ENCODE measurements at regions not wholly inside any gene's neighbourhood (a gene's known extent, or its start where the extent isn't known, plus 50 kb on each side); places are given as distances from the start of the nearest gene placed in this dataset.
"Not testable (repeated sequence)": the region's sequence is repeated elsewhere in the genome, so short reads cannot be mapped to it uniquely, and the experiment has no call there.

DNA sequence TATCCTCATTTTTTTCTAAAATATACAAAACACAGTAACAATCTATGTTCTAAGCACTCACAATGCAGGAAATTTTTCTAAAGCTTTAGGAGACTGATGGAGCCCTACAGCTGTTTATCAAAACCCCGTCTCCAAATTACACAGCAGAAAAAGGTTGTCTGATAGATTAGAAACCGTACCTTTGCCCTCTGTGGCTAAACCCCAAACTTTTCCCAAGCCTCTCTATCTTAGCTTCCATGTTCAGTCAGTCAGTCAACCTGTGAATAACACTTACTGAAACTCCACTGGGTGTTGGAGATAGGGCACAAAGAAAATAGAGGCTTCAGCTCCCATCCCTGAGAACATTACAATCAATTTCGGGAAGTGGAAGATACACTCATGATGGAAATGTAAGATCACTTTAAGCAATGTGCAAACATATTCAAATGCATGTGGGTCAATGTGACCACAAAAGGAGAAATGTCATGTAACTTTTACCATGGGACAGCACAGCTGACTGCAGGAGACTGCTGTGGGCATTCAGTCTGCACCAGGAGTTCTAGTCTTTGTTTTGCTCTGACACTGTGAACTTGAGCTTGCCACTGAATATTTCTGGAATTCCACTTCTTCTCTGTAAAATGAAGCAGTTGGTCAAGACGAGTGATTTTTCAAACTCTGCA, 279.5 kb upstream of the PIK3R1 start:
- CTCF ChIA-PET, result no interaction called here
- no peak overlapping the region for H3K27ac Mint-ChIP-seq (ENCODE audit: unreplicated experiment)
- no peaks in the 10 kb centered on the region for H3K4me1 Mint-ChIP-seq (ENCODE audit: low read depth, unreplicated experiment)
- H3K9me3 Mint-ChIP-seq (ENCODE audit: low read depth, unreplicated experiment), result peaks cover 2% of the 10 kb centered on the region
- no TSS peak for BruUV-seq (replicated peaks)
- no peak for DNase-seq
- intact Hi-C loops (cut with micrococcal nuclease; ENCODE audit: unreplicated experiment), result no loop called here
- no peak for TF ChIP-seq CTCF (IDR thresholded peaks at IDR 0.05; ENCODE audit: unreplicated experiment)
- H3K4me3 Mint-ChIP-seq (ENCODE audit: low read depth, unreplicated experiment), result no peak overlapping the region
- no peaks in the 10 kb centered on the region for H3K27me3 Mint-ChIP-seq (ENCODE audit: unreplicated experiment)
- H3K36me3 Mint-ChIP-seq (ENCODE audit: insufficient read depth, unreplicated experiment), result no peaks in the 10 kb centered on the region

- no peak overlapping the region for H3K27ac Mint-ChIP-seq (ENCODE audit: unreplicated experiment)
- no peak for DNase-seq
- CTCF ChIA-PET, result no interaction called here
- TF ChIP-seq CTCF (IDR thresholded peaks at IDR 0.05; ENCODE audit: unreplicated experiment), result no peak
- H3K4me3 Mint-ChIP-seq (ENCODE audit: low read depth, unreplicated experiment), result no peak overlapping the region
- no TSS peak for BruUV-seq (replicated peaks)
- no peaks in the 10 kb centered on the region for H3K27me3 Mint-ChIP-seq (ENCODE audit: unreplicated experiment)
- no peaks in the 10 kb centered on the region for H3K4me1 Mint-ChIP-seq (ENCODE audit: low read depth, unreplicated experiment)
- intact Hi-C loops (cut with micrococcal nuclease; ENCODE audit: unreplicated experiment), result no loop called here
- H3K36me3 Mint-ChIP-seq (ENCODE audit: insufficient read depth, unreplicated experiment), result no peaks in the 10 kb centered on the region
- H3K9me3 Mint-ChIP-seq (ENCODE audit: low read depth, unreplicated experiment), result peaks cover 2% of the 10 kb centered on the region
Observed at GRCh38 chr5:67934976-67935375, 280.6 kb upstream of the PIK3R1 start.

DNA sequence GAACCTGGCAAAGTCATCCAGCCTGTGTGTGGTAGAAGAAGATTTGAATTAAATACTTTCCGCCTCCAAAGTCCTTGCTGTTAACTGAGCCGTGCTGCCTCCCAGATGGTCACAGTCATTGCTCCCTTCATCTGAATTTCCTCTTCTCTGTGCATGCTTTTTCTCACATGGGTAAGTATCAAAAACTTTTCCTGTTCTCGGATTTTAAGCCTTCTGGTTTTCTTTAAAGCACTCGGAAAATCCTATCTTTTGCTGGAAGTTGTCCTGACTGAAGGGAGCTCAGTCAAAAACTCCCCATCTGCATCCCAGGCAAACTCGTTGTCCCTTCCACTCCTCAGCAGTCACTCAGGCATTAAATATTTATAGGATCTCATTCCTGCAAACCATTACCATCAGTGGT, 290.0 kb upstream of the PIK3R1 start:
- no peaks in the 10 kb centered on the region for H3K4me1 Mint-ChIP-seq (ENCODE audit: low read depth, unreplicated experiment)
- H3K4me3 Mint-ChIP-seq (ENCODE audit: low read depth, unreplicated experiment), result no peak overlapping the region
- no peaks in the 10 kb centered on the region for H3K27me3 Mint-ChIP-seq (ENCODE audit: unreplicated experiment)
- H3K9me3 Mint-ChIP-seq (ENCODE audit: low read depth, unreplicated experiment), result no peaks in the 10 kb centered on the region
- no peaks in the 10 kb centered on the region for H3K36me3 Mint-ChIP-seq (ENCODE audit: insufficient read depth, unreplicated experiment)
- intact Hi-C loops (cut with micrococcal nuclease; ENCODE audit: unreplicated experiment), result no loop called here
- no TSS peak for BruUV-seq (replicated peaks)
- no peak for DNase-seq
- no peak for TF ChIP-seq CTCF (IDR thresholded peaks at IDR 0.05; ENCODE audit: unreplicated experiment)
- CTCF ChIA-PET, result no interaction called here
- H3K27ac Mint-ChIP-seq (ENCODE audit: unreplicated experiment), result no peak overlapping the region

- TF ChIP-seq CTCF (IDR thresholded peaks at IDR 0.05; ENCODE audit: unreplicated experiment), result no peak
- no peaks in the 10 kb centered on the region for H3K36me3 Mint-ChIP-seq (ENCODE audit: insufficient read depth, unreplicated experiment)
- intact Hi-C loops (cut with micrococcal nuclease; ENCODE audit: unreplicated experiment), result no loop called here
- no peak overlapping the region for H3K27ac Mint-ChIP-seq (ENCODE audit: unreplicated experiment)
- H3K9me3 Mint-ChIP-seq (ENCODE audit: low read depth, unreplicated experiment), result peaks cover 5% of the 10 kb centered on the region
- H3K27me3 Mint-ChIP-seq (ENCODE audit: unreplicated experiment), result no peaks in the 10 kb centered on the region
- no peaks in the 10 kb centered on the region for H3K4me1 Mint-ChIP-seq (ENCODE audit: low read depth, unreplicated experiment)
- no peak for DNase-seq
- no TSS peak for BruUV-seq (replicated peaks)
- H3K4me3 Mint-ChIP-seq (ENCODE audit: low read depth, unreplicated experiment), result no peak overlapping the region
- CTCF ChIA-PET, result no interaction called here
Observed at GRCh38 chr5:67921004-67921601, 294.5 kb upstream of the PIK3R1 start.

DNA sequence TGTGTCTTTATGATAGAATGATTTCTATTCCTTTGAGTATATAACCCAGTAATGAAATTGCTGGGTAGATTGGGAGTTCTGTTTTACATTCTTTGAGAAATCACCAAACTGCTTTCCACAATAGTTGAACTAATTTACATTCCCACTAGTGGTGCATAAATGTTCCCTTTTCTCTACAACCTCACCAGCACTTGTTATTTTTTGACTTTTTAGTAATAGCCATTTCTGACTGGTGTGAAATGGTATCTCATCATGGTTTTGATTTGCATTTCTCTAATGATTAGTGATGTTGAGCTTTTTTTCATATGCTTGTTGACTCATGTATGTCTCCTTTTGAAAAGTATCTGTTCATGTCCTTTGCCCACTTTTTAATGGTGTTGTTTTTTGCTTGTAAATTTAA, 296.0 kb upstream of the PIK3R1 start:
- H3K4me1 Mint-ChIP-seq (ENCODE audit: low read depth, unreplicated experiment); DNase-seq; H3K27ac Mint-ChIP-seq (ENCODE audit: unreplicated experiment); BruUV-seq (replicated peaks); H3K36me3 Mint-ChIP-seq (ENCODE audit: insufficient read depth, unreplicated experiment); CTCF ChIA-PET; H3K27me3 Mint-ChIP-seq (ENCODE audit: unreplicated experiment); intact Hi-C loops (cut with micrococcal nuclease; ENCODE audit: unreplicated experiment); H3K4me3 Mint-ChIP-seq (ENCODE audit: low read depth, unreplicated experiment); H3K9me3 Mint-ChIP-seq (ENCODE audit: low read depth, unreplicated experiment): not testable (repeated sequence)
